ENCODE measurements at regions not wholly inside any gene's neighbourhood (a gene's known extent, or its start where the extent isn't known, plus 50 kb on each side); places are given as distances from the start of the nearest gene placed in this dataset.

- no peak for DNase-seq (ENCODE audit: low read depth, low spot score)
- TF ChIP-seq, protein P1, sequence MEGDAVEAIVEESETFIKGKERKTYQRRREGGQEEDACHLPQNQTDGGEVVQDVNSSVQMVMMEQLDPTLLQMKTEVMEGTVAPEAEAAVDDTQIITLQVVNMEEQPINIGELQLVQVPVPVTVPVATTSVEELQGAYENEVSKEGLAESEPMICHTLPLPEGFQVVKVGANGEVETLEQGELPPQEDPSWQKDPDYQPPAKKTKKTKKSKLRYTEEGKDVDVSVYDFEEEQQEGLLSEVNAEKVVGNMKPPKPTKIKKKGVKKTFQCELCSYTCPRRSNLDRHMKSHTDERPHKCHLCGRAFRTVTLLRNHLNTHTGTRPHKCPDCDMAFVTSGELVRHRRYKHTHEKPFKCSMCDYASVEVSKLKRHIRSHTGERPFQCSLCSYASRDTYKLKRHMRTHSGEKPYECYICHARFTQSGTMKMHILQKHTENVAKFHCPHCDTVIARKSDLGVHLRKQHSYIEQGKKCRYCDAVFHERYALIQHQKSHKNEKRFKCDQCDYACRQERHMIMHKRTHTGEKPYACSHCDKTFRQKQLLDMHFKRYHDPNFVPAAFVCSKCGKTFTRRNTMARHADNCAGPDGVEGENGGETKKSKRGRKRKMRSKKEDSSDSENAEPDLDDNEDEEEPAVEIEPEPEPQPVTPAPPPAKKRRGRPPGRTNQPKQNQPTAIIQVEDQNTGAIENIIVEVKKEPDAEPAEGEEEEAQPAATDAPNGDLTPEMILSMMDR (IDR thresholded peaks at IDR 0.05; ENCODE audit: low read depth, low read length), result no peak
- in situ Hi-C loops (cut with HindIII; ENCODE audit: low sequenced_read_pairs), result no loop called here
- H3K4me3 ChIP-seq (ENCODE audit: low read depth, low read length), result no peak overlapping the region
These were observed 486.5 kb downstream of the NUP35 start for GRCh38 chr2:183610724-183611123.

GRCh38 chr2:183614799-183615435 lies 490.7 kb downstream of the NUP35 start:
- H3K4me3 ChIP-seq (ENCODE audit: low read depth, low read length), result no peak overlapping the region
- in situ Hi-C loops (cut with HindIII; ENCODE audit: low sequenced_read_pairs), result no loop called here
- TF ChIP-seq, protein P1 (IDR thresholded peaks at IDR 0.05; ENCODE audit: low read depth, low read length), result no peak
- DNase-seq (ENCODE audit: low read depth, low spot score), result peak; percentile 66

DNA sequence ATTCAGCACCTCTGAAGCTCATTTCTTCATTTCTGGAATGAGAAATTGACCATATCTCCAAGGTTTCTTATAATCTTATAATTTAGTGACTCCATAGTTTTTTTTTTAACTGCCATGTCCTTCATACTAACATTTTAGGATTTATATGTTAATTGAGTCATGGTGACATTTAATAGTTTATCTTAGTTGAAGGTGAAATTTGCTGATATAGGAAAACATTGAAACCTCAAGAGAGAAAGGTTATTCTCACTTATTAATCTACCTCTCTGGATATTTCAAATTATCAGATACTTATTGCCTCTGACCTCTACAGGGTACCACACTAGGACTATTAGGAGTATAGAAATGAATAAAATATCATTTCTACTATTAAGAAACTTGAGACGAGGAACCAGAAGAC lies 499.0 kb downstream of the NUP35 start:
- no peak for DNase-seq (ENCODE audit: low read depth, low spot score)
- in situ Hi-C loops (cut with HindIII; ENCODE audit: low sequenced_read_pairs), result no loop called here
- TF ChIP-seq, protein P1 (IDR thresholded peaks at IDR 0.05; ENCODE audit: low read depth, low read length), result no peak
- no peak overlapping the region for H3K4me3 ChIP-seq (ENCODE audit: low read depth, low read length)

GRCh38 chr2:183630964-183631363 lies 506.7 kb downstream of the NUP35 start:
- DNase-seq (ENCODE audit: low read depth, low spot score), result no peak
- in situ Hi-C loops (cut with HindIII; ENCODE audit: low sequenced_read_pairs), result no loop called here

DNA sequence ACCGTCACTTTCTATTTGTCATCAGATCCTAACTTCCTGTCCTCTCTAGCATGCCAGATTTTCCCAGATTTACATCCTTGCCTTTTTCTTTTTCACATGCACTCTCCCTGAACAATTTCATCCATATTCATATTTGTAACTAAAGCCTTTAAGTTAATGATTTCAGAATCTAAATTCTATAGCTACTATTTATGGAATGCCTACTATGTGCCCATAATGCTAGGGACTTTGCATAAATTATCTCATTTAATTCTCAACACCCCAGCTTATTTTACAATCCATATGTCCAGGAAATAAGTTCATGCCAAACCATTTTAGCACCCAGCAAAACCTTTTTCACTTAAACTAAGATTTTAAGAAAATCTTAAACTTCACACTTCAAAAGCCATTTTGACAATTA lies 531.9 kb downstream of the NUP35 start:
- H3K4me3 ChIP-seq (ENCODE audit: low read depth, low read length), result no peak overlapping the region
- TF ChIP-seq, protein P1 (IDR thresholded peaks at IDR 0.05; ENCODE audit: low read depth, low read length), result no peak
- in situ Hi-C loops (cut with HindIII; ENCODE audit: low sequenced_read_pairs), result no loop called here
- DNase-seq (ENCODE audit: low read depth, low spot score), result no peak

More at GRCh38 chr2:183630964-183631363, 506.7 kb downstream of the NUP35 start:
- TF ChIP-seq, protein P1 (IDR thresholded peaks at IDR 0.05; ENCODE audit: low read depth, low read length), result no peak
- no peak overlapping the region for H3K4me3 ChIP-seq (ENCODE audit: low read depth, low read length)

- TF ChIP-seq, protein P1 (IDR thresholded peaks at IDR 0.05; ENCODE audit: low read depth, low read length), result no peak
- in situ Hi-C loops (cut with HindIII; ENCODE audit: low sequenced_read_pairs), result no loop called here
- no peak for DNase-seq (ENCODE audit: low read depth, low spot score)
- H3K4me3 ChIP-seq (ENCODE audit: low read depth, low read length), result no peak overlapping the region
These were observed 541.2 kb downstream of the NUP35 start for GRCh38 chr2:183665425-183665824.
